ENCODE measurements at regions not wholly inside any gene's neighbourhood (a gene's known extent, or its start where the extent isn't known, plus 50 kb on each side); places are given as distances from the start of the nearest gene placed in this dataset.

DNA sequence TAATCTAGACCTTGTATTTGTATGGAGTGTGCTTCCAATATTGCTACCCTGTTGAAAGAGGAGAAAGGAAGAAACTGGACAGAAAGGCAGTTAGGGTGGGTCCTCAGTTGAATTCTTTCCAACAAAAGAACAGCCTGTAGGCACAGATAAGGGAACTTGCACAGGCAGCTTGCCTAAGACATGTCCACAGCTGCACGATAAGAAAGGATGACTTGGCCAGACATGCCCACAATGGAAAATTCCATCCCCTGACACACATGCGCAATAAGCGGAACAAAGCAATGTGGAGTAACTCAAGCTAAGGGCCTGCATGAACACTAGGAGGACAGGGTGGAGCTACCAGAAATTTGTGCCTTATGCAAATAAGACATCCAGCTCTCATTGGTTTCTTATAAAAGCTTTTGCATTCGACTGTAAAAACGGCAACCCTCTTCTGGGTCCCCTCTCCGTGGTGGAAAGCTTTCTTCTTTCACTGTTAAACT, 1084.7 kb upstream of the NXPH2 start (continued):
- no peak for TF ChIP-seq MLLT1 (IDR thresholded peaks at IDR 0.05)
- TF ChIP-seq POLR2B (IDR thresholded peaks at IDR 0.05; ENCODE audit: low read depth, partially characterized antibody): no peak
- TF ChIP-seq PCBP2 (IDR thresholded peaks at IDR 0.05; ENCODE audit: low read depth, low read length, poor library complexity, severe bottlenecking): no peak
- TF ChIP-seq MXD1 (CRISPR knock-in tag; IDR thresholded peaks at IDR 0.05; ENCODE audit: borderline replicate concordance, poor library complexity, severe bottlenecking): no peak
- TF ChIP-seq ETS1 (conservative IDR thresholded peaks at IDR 0.05; ENCODE audit: control insufficient read depth, low read depth, low read length): no peak
- peak; percentile 90 for TF ChIP-seq TEAD4 (IDR thresholded peaks at IDR 0.05; ENCODE audit: low read length)
- TF ChIP-seq TEAD4 (CRISPR knock-in tag; IDR thresholded peaks at IDR 0.05; ENCODE audit: borderline replicate concordance): no peak
- no peak for TF ChIP-seq PCBP1 (IDR thresholded peaks at IDR 0.05; ENCODE audit: low read depth, low read length, poor library complexity, severe bottlenecking)
- TF ChIP-seq RBM25 (IDR thresholded peaks at IDR 0.05; ENCODE audit: low read depth, low read length, severe bottlenecking): no peak
- no peak for TF ChIP-seq FOXK1 (CRISPR knock-in tag; IDR thresholded peaks at IDR 0.05; ENCODE audit: borderline replicate concordance)
- TF ChIP-seq PRMT5 (CRISPR knock-in tag; IDR thresholded peaks at IDR 0.05): no peak
- TF ChIP-seq SAFB2 (IDR thresholded peaks at IDR 0.05; ENCODE audit: borderline replicate concordance, low read depth, low read length, severe bottlenecking): no peak
- no peak for TF ChIP-seq RBM15 (IDR thresholded peaks at IDR 0.05; ENCODE audit: insufficient read depth, low read length)
- TF ChIP-seq, protein P1, sequence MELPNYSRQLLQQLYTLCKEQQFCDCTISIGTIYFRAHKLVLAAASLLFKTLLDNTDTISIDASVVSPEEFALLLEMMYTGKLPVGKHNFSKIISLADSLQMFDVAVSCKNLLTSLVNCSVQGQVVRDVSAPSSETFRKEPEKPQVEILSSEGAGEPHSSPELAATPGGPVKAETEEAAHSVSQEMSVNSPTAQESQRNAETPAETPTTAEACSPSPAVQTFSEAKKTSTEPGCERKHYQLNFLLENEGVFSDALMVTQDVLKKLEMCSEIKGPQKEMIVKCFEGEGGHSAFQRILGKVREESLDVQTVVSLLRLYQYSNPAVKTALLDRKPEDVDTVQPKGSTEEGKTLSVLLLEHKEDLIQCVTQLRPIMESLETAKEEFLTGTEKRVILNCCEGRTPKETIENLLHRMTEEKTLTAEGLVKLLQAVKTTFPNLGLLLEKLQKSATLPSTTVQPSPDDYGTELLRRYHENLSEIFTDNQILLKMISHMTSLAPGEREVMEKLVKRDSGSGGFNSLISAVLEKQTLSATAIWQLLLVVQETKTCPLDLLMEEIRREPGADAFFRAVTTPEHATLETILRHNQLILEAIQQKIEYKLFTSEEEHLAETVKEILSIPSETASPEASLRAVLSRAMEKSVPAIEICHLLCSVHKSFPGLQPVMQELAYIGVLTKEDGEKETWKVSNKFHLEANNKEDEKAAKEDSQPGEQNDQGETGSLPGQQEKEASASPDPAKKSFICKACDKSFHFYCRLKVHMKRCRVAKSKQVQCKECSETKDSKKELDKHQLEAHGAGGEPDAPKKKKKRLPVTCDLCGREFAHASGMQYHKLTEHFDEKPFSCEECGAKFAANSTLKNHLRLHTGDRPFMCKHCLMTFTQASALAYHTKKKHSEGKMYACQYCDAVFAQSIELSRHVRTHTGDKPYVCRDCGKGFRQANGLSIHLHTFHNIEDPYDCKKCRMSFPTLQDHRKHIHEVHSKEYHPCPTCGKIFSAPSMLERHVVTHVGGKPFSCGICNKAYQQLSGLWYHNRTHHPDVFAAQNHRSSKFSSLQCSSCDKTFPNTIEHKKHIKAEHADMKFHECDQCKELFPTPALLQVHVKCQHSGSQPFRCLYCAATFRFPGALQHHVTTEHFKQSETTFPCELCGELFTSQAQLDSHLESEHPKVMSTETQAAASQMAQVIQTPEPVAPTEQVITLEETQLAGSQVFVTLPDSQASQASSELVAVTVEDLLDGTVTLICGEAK (IDR thresholded peaks at IDR 0.05): no peak
- TF ChIP-seq, protein P1 (CRISPR knock-in tag; IDR thresholded peaks at IDR 0.05): no peak
